Activated CD8-positive, alpha-beta T cell treated with anti-CD3 and anti-CD28 coated beads for 36 hours (primary cell): ENCODE measurements at regions not wholly inside any gene's neighbourhood (a gene's known extent, or its start where the extent isn't known, plus 50 kb on each side); places are given as distances from the start of the nearest gene placed in this dataset.

Experiments
- ATAC-seq: fragments of 200-7000 bp; cut with Tn5 transposase; one replicate; pipeline ENCODE4 v1.10.0; 2021; ENCODE audit warnings: mild to moderate bottlenecking, moderate library complexity
- CTCF ChIA-PET: fragments of 350-600 bp; sonication (Branson Sonifier 250); formaldehyde crosslinking; loops from one replicate; lab custom pipeline; 2021; ENCODE audit warnings: antibody characterized with exemption; lab: Charles Lee
- POLR2A ChIA-PET: fragments of 350-600 bp; sonication (Branson Sonifier 250); formaldehyde crosslinking; loops from one replicate; lab custom pipeline; 2021; ENCODE audit warnings: antibody characterized with exemption; lab: Charles Lee
- DNase-seq: peaks from one replicate; pipeline ENCODE4 v3.0.0-alpha.2; 2020
- H3K27ac Mint-ChIP-seq: one replicate; pipeline ENCODE4 v1.8.0; 2021; ENCODE audit warnings: mild to moderate bottlenecking, mixed read lengths
- H3K27me3 Mint-ChIP-seq: one replicate; pipeline ENCODE4 v1.8.0; 2021; ENCODE audit warnings: mixed read lengths
- H3K36me3 Mint-ChIP-seq: one replicate; pipeline ENCODE4 v1.8.0; 2021; ENCODE audit warnings: low read depth, mixed read lengths
- H3K4me1 Mint-ChIP-seq: one replicate; pipeline ENCODE4 v1.8.0; 2021; ENCODE audit warnings: low read depth, mixed read lengths
- H3K4me3 Mint-ChIP-seq: one replicate; pipeline ENCODE4 v1.8.0; 2021; ENCODE audit warnings: mild to moderate bottlenecking, moderate library complexity, mixed read lengths
- H3K9me3 Mint-ChIP-seq: one replicate; pipeline ENCODE4 v1.8.0; 2021; ENCODE audit warnings: mixed read lengths
- CTCF ChIP-seq: fragments of 200-600 bp; IDR thresholded peaks from one replicate; pipeline ENCODE4 v1.8.0; 2022; ENCODE audit warnings: antibody characterized with exemption, mild to moderate bottlenecking
- intact Hi-C: fragments of 100-400 bp; cut with micrococcal nuclease; formaldehyde crosslinking; loops from one replicate; pipeline ENCODE4 v1.10.0; 2022

- ChIA-PET POLR2A (no interaction called here), CTCF (interaction anchor here (0.7 kb wide), 1 partner anchor 94 kb away, joined by 3 read pairs; no protein-coding TSS in a partner anchor)
- H3K36me3 Mint-ChIP-seq, result no peaks in the 10 kb centered on the region
- H3K9me3 Mint-ChIP-seq, result no peaks in the 10 kb centered on the region
- H3K4me3 Mint-ChIP-seq, result no peak overlapping the region
- intact Hi-C loops, result no loop called here
- no peaks in the 10 kb centered on the region for H3K4me1 Mint-ChIP-seq
- H3K27ac Mint-ChIP-seq, result no peak overlapping the region
- TF ChIP-seq CTCF, result no peak
- DNase-seq (no peak), ATAC-seq (no peak)
- H3K27me3 Mint-ChIP-seq, result no peaks in the 10 kb centered on the region
Observed at GRCh38 chr4:177579649-177580048, 137.4 kb upstream of the AGA start.

- H3K4me3 Mint-ChIP-seq, result no peak overlapping the region
- H3K4me1 Mint-ChIP-seq, result no peaks in the 10 kb centered on the region
- no peak for DNase-seq
- no peak for ATAC-seq
- H3K27me3 Mint-ChIP-seq, result no peaks in the 10 kb centered on the region
- no peaks in the 10 kb centered on the region for H3K36me3 Mint-ChIP-seq
- H3K9me3 Mint-ChIP-seq, result no peaks in the 10 kb centered on the region
- intact Hi-C loops, result no loop called here
- H3K27ac Mint-ChIP-seq, result no peak overlapping the region
- ChIA-PET POLR2A (no interaction called here), CTCF (no interaction called here)
- TF ChIP-seq CTCF, result no peak
Observed at GRCh38 chr4:177582992-177583391, 140.8 kb upstream of the AGA start.

GRCh38 chr4:177587989-177588388 lies 145.8 kb upstream of the AGA start:
- CTCF ChIA-PET, result no interaction called here
- no peak for ATAC-seq
- Mint-ChIP-seq H3K4me1 (no peaks in the 10 kb centered on the region), H3K4me3 (no peak overlapping the region), H3K36me3 (no peaks in the 10 kb centered on the region), H3K9me3 (no peaks in the 10 kb centered on the region), H3K27ac (no peak overlapping the region), H3K27me3 (no peaks in the 10 kb centered on the region)
- POLR2A ChIA-PET, result no interaction called here
- TF ChIP-seq CTCF, result no peak
- DNase-seq, result no peak
- intact Hi-C loops, result no loop called here

- POLR2A ChIA-PET, result no interaction called here
- no peak for TF ChIP-seq CTCF
- Mint-ChIP-seq H3K36me3 (no peaks in the 10 kb centered on the region), H3K27me3 (no peaks in the 10 kb centered on the region), H3K27ac (no peak overlapping the region), H3K4me1 (peaks cover 8% of the 10 kb centered on the region), H3K4me3 (no peak overlapping the region), H3K9me3 (no peaks in the 10 kb centered on the region)
- DNase-seq (no peak), ATAC-seq (no peak)
- CTCF ChIA-PET, result no interaction called here
- intact Hi-C loops, result no loop called here
Observed at GRCh38 chr4:177595386-177595785, 153.1 kb upstream of the AGA start.

GRCh38 chr4:177596035-177596434 lies 153.8 kb upstream of the AGA start:
- Mint-ChIP-seq H3K27ac (no peak overlapping the region), H3K4me3 (no peak overlapping the region), H3K27me3 (no peaks in the 10 kb centered on the region), H3K36me3 (no peaks in the 10 kb centered on the region), H3K4me1 (peaks cover 8% of the 10 kb centered on the region), H3K9me3 (no peaks in the 10 kb centered on the region)
- TF ChIP-seq CTCF, result no peak
- intact Hi-C loops, result no loop called here
- ChIA-PET CTCF (no interaction called here), POLR2A (no interaction called here)
- ATAC-seq (peak; percentile 100), DNase-seq (peak; percentile 76)
